Caco-2 (cell line): ENCODE measurements at regions not wholly inside any gene's neighbourhood (a gene's known extent, or its start where the extent isn't known, plus 50 kb on each side); places are given as distances from the start of the nearest gene placed in this dataset.

Experiments
- BruUV-seq: library from RNA; stranded (reverse); fragments of 400-500 nt; replicated peaks from 2 replicates; lab custom pipeline; 2021; lab: Mats Ljungman, UMichigan
- CTCF ChIA-PET: fragments of 300-600 bp; sonication (Branson Sonifier 250); formaldehyde crosslinking; loops from one replicate; lab custom pipeline; 2022; ENCODE audit warnings: antibody characterized with exemption; lab: Charles Lee
- POLR2A ChIA-PET: fragments of 300-600 bp; sonication (Branson Sonifier 250); formaldehyde crosslinking; loops from one replicate; lab custom pipeline; 2022; ENCODE audit warnings: antibody characterized with exemption; lab: Charles Lee
- DNase-seq, 2 experiments: peaks; one replicate each; pipeline versions ENCODE4 v3.0.0 to v3.0.0-alpha.2; 2020 to 2022
- H3K27me3 ChIP-seq: replicated peaks from 2 replicates; pipeline ENCODE4 v1.6.0; 2011; ENCODE audit warnings: low read length; ENCODE audit not compliant: control insufficient read depth, insufficient read depth
- H3K36me3 ChIP-seq: 2 replicates; pipeline ENCODE4 v1.5.1; 2011; ENCODE audit warnings: low read length; ENCODE audit not compliant: control insufficient read depth, insufficient read depth
- H3K4me1 ChIP-seq: fragments of 250-450 bp; sonication (Bioruptor Pico); 2 replicates; pipeline ENCODE4 v1.5.1; 2020; ENCODE audit warnings: mild to moderate bottlenecking
- H3K4me3 ChIP-seq: 2 replicates; pipeline ENCODE4 v1.5.1; 2011; ENCODE audit warnings: low read depth, mild to moderate bottlenecking, control low read depth, low read length
- H3K9me3 ChIP-seq: fragments of 250-450 bp; sonication (Bioruptor Pico); 2 replicates; pipeline ENCODE4 v1.5.1; 2020; ENCODE audit warnings: mild to moderate bottlenecking, moderate library complexity
- H3K27ac Mint-ChIP-seq: one replicate; pipeline ENCODE4 v1.8.0; 2022; ENCODE audit warnings: mixed read lengths; ENCODE audit not compliant: unreplicated experiment
- H3K27me3 Mint-ChIP-seq: one replicate; pipeline ENCODE4 v1.8.0; 2022; ENCODE audit warnings: mixed read lengths; ENCODE audit not compliant: insufficient read depth, unreplicated experiment
- H3K36me3 Mint-ChIP-seq: one replicate; pipeline ENCODE4 v1.8.0; 2022; ENCODE audit warnings: mild to moderate bottlenecking, mixed read lengths; ENCODE audit not compliant: insufficient read depth, unreplicated experiment
- H3K4me1 Mint-ChIP-seq: one replicate; pipeline ENCODE4 v1.8.0; 2022; ENCODE audit warnings: low read depth, mixed read lengths; ENCODE audit not compliant: unreplicated experiment
- H3K4me3 Mint-ChIP-seq: one replicate; pipeline ENCODE4 v1.8.0; 2022; ENCODE audit warnings: mild to moderate bottlenecking, moderate library complexity, mixed read lengths; ENCODE audit not compliant: unreplicated experiment
- H3K9me3 Mint-ChIP-seq: one replicate; pipeline ENCODE4 v1.8.0; 2022; ENCODE audit warnings: mixed read lengths; ENCODE audit not compliant: unreplicated experiment
- CTCF ChIP-seq, 2 experiments: fragments of 200-600 bp in 1 of 2; IDR thresholded peaks; 1 replicate in 1 of 2; 2 replicates in 1 of 2; pipeline versions ENCODE4 v1.5.1 to v1.8.0; 2011 to 2022; ENCODE audit warnings: antibody characterized with exemption in 1 of 2, control low read depth in 1 of 2, inconsistent platforms in 1 of 2, low read depth in 1 of 2, low read length in 1 of 2, mild to moderate bottlenecking in 1 of 2, moderate library complexity in 1 of 2; ENCODE audit not compliant: insufficient read depth in 1 of 2, severe bottlenecking in 1 of 2, unreplicated experiment in 1 of 2
- intact Hi-C: fragments of 100-400 bp; cut with micrococcal nuclease; formaldehyde crosslinking; loops from one replicate; pipeline ENCODE4 v1.10.0; 2022; ENCODE audit not compliant: unreplicated experiment

- Histone ChIP-seq H3K9me3 (no peaks in the 10 kb centered on the region), H3K27me3 (no peaks in the 10 kb centered on the region), H3K4me1 (peaks cover 16% of the 10 kb centered on the region; the same call in 1 of the 2 replicates), H3K4me3 (no peak overlapping the region), H3K36me3 (no peaks in the 10 kb centered on the region)
- no peak overlapping the region for H3K27ac Mint-ChIP-seq
- CTCF ChIA-PET, result no interaction called here
- peaks cover 10% of the 10 kb centered on the region for H3K4me1 Mint-ChIP-seq
- peaks cover 6% of the 10 kb centered on the region for H3K27me3 Mint-ChIP-seq
- no peaks in the 10 kb centered on the region for H3K36me3 Mint-ChIP-seq
- intact Hi-C loops, result no loop called here
- DNase-seq, result no peak
- POLR2A ChIA-PET, result no interaction called here
- peaks cover 11% of the 10 kb centered on the region for H3K9me3 Mint-ChIP-seq
- TF ChIP-seq CTCF (IDR thresholded peaks at IDR 0.05; ENCODE audit: insufficient read depth in 1 of 2, low read depth in 1 of 2, low read length in 1 of 2, severe bottlenecking in 1 of 2, unreplicated experiment in 1 of 2), result no peak
- H3K4me3 Mint-ChIP-seq, result no peak overlapping the region
- no TSS peak for BruUV-seq
Measured at GRCh38 chr5:111582993-111583601, 70.8 kb upstream of the STARD4 start.

- POLR2A ChIA-PET, result no interaction called here
- CTCF ChIA-PET, result no interaction called here
- no peak overlapping the region for H3K27ac Mint-ChIP-seq
- DNase-seq, result no peak
- H3K9me3 Mint-ChIP-seq, result peaks cover 4% of the 10 kb centered on the region
- no peak for TF ChIP-seq CTCF (IDR thresholded peaks at IDR 0.05; ENCODE audit: insufficient read depth in 1 of 2, low read depth in 1 of 2, low read length in 1 of 2, severe bottlenecking in 1 of 2, unreplicated experiment in 1 of 2)
- no peaks in the 10 kb centered on the region for H3K36me3 Mint-ChIP-seq
- H3K9me3 ChIP-seq, result no peaks in the 10 kb centered on the region
- H3K4me1 Mint-ChIP-seq, result peaks cover 10% of the 10 kb centered on the region
- peaks cover 16% of the 10 kb centered on the region; the same call in 1 of the 2 replicates for H3K4me1 ChIP-seq
- no peak overlapping the region for H3K4me3 ChIP-seq
- H3K4me3 Mint-ChIP-seq, result no peak overlapping the region
- intact Hi-C loops, result no loop called here
- H3K27me3 Mint-ChIP-seq, result peaks cover 2% of the 10 kb centered on the region
- H3K36me3 ChIP-seq, result no peaks in the 10 kb centered on the region
- H3K27me3 ChIP-seq, result no peaks in the 10 kb centered on the region
- BruUV-seq, result no TSS peak
Measured at GRCh38 chr5:111582451-111582850, 70.1 kb upstream of the STARD4 start.

GRCh38 chr5:111580956-111581355 lies 68.6 kb upstream of the STARD4 start:
- no peaks in the 10 kb centered on the region for H3K27me3 ChIP-seq
- CTCF ChIA-PET, result no interaction called here
- peaks cover 16% of the 10 kb centered on the region; the same call in 1 of the 2 replicates for H3K4me1 ChIP-seq
- H3K36me3 ChIP-seq, result no peaks in the 10 kb centered on the region
- Mint-ChIP-seq H3K27me3 (peaks cover 2% of the 10 kb centered on the region), H3K27ac (no peak overlapping the region), H3K4me3 (no peak overlapping the region), H3K9me3 (no peaks in the 10 kb centered on the region), H3K4me1 (peaks cover 10% of the 10 kb centered on the region), H3K36me3 (no peaks in the 10 kb centered on the region)
- no TSS peak for BruUV-seq
- POLR2A ChIA-PET, result no interaction called here
- DNase-seq, result no peak
- H3K9me3 ChIP-seq, result no peaks in the 10 kb centered on the region
- intact Hi-C loops, result no loop called here
- no peak for TF ChIP-seq CTCF (IDR thresholded peaks at IDR 0.05; ENCODE audit: insufficient read depth in 1 of 2, low read depth in 1 of 2, low read length in 1 of 2, severe bottlenecking in 1 of 2, unreplicated experiment in 1 of 2)
- no peak overlapping the region for H3K4me3 ChIP-seq
